B cell (primary cell): ENCODE measurements at regions not wholly inside any gene's neighbourhood (a gene's known extent, or its start where the extent isn't known, plus 50 kb on each side); places are given as distances from the start of the nearest gene placed in this dataset.

ENCODE experiments used
- ATAC-seq: fragments of 200-7000 bp; cut with Tn5 transposase; one replicate; pipeline ENCODE4 v1.10.0; 2021; ENCODE audit warnings: low read depth, mild to moderate bottlenecking, moderate number of reproducible peaks, moderate library complexity
- CTCF ChIA-PET: fragments of 350-600 bp; sonication (Branson Sonifier 250); formaldehyde crosslinking; loops from one replicate; lab custom pipeline; 2021; ENCODE audit warnings: antibody characterized with exemption, inconsistent platforms; lab: Charles Lee
- POLR2A ChIA-PET: fragments of 350-600 bp; sonication (Branson Sonifier 250); formaldehyde crosslinking; loops from one replicate; lab custom pipeline; 2021; ENCODE audit warnings: antibody characterized with exemption; lab: Charles Lee
- DNase-seq: peaks from one replicate; pipeline ENCODE4 v3.0.0; 2013
- H2AFZ ChIP-seq: 2 replicates; pipeline ENCODE4 v1.6.1; 2012; ENCODE audit warnings: mild to moderate bottlenecking, low read depth, low read length; ENCODE audit not compliant: insufficient read depth, poor library complexity, severe bottlenecking
- H3K27ac ChIP-seq, 2 donors: 1 replicate in 1 of 2; 2 replicates in 1 of 2; pipeline ENCODE4 v1.5.1; 2012 to 2013; ENCODE audit warnings: low read length in 2 of 2, mild to moderate bottlenecking in 2 of 2, moderate library complexity in 1 of 2
- H3K27me3 ChIP-seq, 4 experiments: fragments of 200-600 bp in 1 of 4; sonication (generic) in 1 of 4; replicated peaks in 1 of 4; 1 replicate in 2 of 4; 2 replicates in 2 of 4; pipeline versions ENCODE4 v1.6.1 to v1.7.0; 2013 to 2016; ENCODE audit warnings: low read length in 3 of 4, mild to moderate bottlenecking in 2 of 4, mixed read lengths in 1 of 4, moderate library complexity in 1 of 4; ENCODE audit not compliant: insufficient read depth in 4 of 4, control insufficient read depth in 3 of 4; ENCODE audit errors: control extremely low read depth in 1 of 4
- H3K36me3 ChIP-seq, 2 experiments: replicated peaks in 1 of 2; 1 replicate in 1 of 2; 2 replicates in 1 of 2; pipeline versions ENCODE4 v1.6.1 to v1.7.1; 2013; ENCODE audit warnings: low read length in 1 of 2; ENCODE audit not compliant: insufficient read depth in 2 of 2, control insufficient read depth in 1 of 2; ENCODE audit errors: control extremely low read depth in 1 of 2, extremely low read depth in 1 of 2
- H3K4me1 ChIP-seq, 2 donors: fragments of 200-600 bp in 1 of 2; sonication (generic) in 1 of 2; 1 replicate in 1 of 2; 2 replicates in 1 of 2; pipeline versions ENCODE4 v1.5.1 to v1.6.1; 2013 to 2017; ENCODE audit warnings: low read length in 2 of 2; ENCODE audit not compliant: control insufficient read depth in 2 of 2, insufficient read depth in 2 of 2
- H3K4me2 ChIP-seq: replicated peaks from 2 replicates; pipeline ENCODE3; 2012; ENCODE audit warnings: mild to moderate bottlenecking, low read depth, low read length; ENCODE audit not compliant: poor library complexity, severe bottlenecking
- H3K4me3 ChIP-seq, 5 experiments: fragments of 200-600 bp in 1 of 5; sonication (generic) in 1 of 5; 1 replicate in 3 of 5; 2 replicates in 2 of 5; pipeline versions ENCODE4 v1.5.1 to v1.7.0; 2011 to 2016; ENCODE audit warnings: low read length in 4 of 5, mild to moderate bottlenecking in 4 of 5, low read depth in 2 of 5, control low read depth in 1 of 5, moderate library complexity in 1 of 5; ENCODE audit not compliant: insufficient read depth in 1 of 5; ENCODE audit errors: control extremely low read depth in 1 of 5, extremely low read depth in 1 of 5
- H3K79me2 ChIP-seq: fragments of 200-600 bp; sonication (generic); one replicate; pipeline ENCODE4 v1.6.0; 2016; ENCODE audit warnings: low read length; ENCODE audit not compliant: control insufficient read depth, insufficient read depth
- H3K9ac ChIP-seq: fragments of 200-600 bp; sonication (generic); 2 replicates; pipeline ENCODE4 v1.6.1; 2017; ENCODE audit warnings: mild to moderate bottlenecking, low read length, moderate library complexity
- H3K9me3 ChIP-seq, 3 donors: one replicate each; pipeline versions ENCODE4 v1.6.1 to v1.7.1; 2013; ENCODE audit warnings: low read length in 2 of 3; ENCODE audit not compliant: control insufficient read depth in 2 of 3, insufficient read depth in 1 of 3; ENCODE audit errors: control extremely low read depth in 1 of 3
- H4K20me1 ChIP-seq: 2 replicates; pipeline ENCODE4 v1.6.0; 2012; ENCODE audit warnings: mild to moderate bottlenecking, low read length; ENCODE audit not compliant: insufficient read depth, control insufficient read depth, poor library complexity, severe bottlenecking
- H3K27ac Mint-ChIP-seq: one replicate; pipeline ENCODE4 v1.8.0; 2021; ENCODE audit warnings: mixed read lengths
- H3K27me3 Mint-ChIP-seq: one replicate; pipeline ENCODE4 v1.8.0; 2021; ENCODE audit warnings: mixed read lengths
- H3K4me1 Mint-ChIP-seq: one replicate; pipeline ENCODE4 v1.8.0; 2021; ENCODE audit warnings: mixed read lengths
- H3K4me3 Mint-ChIP-seq: one replicate; pipeline ENCODE4 v1.8.0; 2021; ENCODE audit warnings: mixed read lengths
- H3K9me3 Mint-ChIP-seq: one replicate; pipeline ENCODE4 v1.8.0; 2022; ENCODE audit warnings: mixed read lengths; ENCODE audit not compliant: insufficient read depth
- EZH2 ChIP-seq: IDR thresholded peaks from 2 replicates; pipeline ENCODE4 v1.6.1; 2012; ENCODE audit warnings: borderline replicate concordance, low read depth, mild to moderate bottlenecking, moderate library complexity, low read length; ENCODE audit not compliant: insufficient read depth, poor library complexity, severe bottlenecking
- WGBS: methylation state at CpG from one replicate; pipeline ENCODE4 v1.1.5; 2013; ENCODE audit warnings: missing lambda C conversion rate; ENCODE audit not compliant: insufficient coverage; 5-methylcytosine and 5-hydroxymethylcytosine counted together
- intact Hi-C: fragments of 100-400 bp; cut with micrococcal nuclease; formaldehyde crosslinking; loops from one replicate; pipeline ENCODE4 v1.10.0; 2022
- TF ChIP-seq, protein P1 (sequence below): fragments of 200-600 bp; IDR thresholded peaks from one replicate; pipeline ENCODE4 v1.8.0; 2022; ENCODE audit warnings: antibody characterized with exemption, mild to moderate bottlenecking

DNA sequence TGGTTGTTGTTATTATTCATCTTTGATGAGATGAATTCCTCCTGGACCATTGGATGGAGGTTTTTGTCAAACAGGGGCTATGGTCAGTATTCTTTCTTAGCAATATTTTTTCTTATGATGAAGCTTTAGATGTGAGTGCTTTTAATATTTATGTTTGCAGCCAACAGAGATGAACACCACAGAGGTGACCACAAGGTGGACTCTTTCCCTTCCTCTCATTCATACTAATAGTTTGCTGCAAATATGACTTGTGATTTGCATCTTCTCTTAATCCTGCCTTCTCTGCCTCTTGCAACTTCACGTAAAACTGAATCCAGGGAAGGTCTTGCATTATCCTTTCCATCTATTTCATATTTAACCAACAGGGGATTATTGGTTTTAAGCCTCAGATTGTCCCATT, 473.1 kb upstream of the UBE2E2 start:
- 40% methylated on average over 1 of the region's 1 CpG for WGBS
- Mint-ChIP-seq H3K27me3 (no peaks in the 10 kb centered on the region), H3K4me3 (no peak overlapping the region), H3K27ac (no peak overlapping the region), H3K9me3 (no peaks in the 10 kb centered on the region), H3K4me1 (no peaks in the 10 kb centered on the region)
- Histone ChIP-seq H3K9ac (no peak overlapping the region), H3K27ac (no peak overlapping the region), H3K4me3 (no peak overlapping the region), H3K4me1 (no peaks in the 10 kb centered on the region), H3K4me2 (no peak overlapping the region), H3K9me3 (no peaks in the 10 kb centered on the region), H3K79me2 (no peaks in the 10 kb centered on the region), H3K36me3 (no peaks in the 10 kb centered on the region), H2AFZ (no peak overlapping the region), H4K20me1 (no peaks in the 10 kb centered on the region), H3K27me3 (no peaks in the 10 kb centered on the region)
- no peak for DNase-seq
- CTCF ChIA-PET = no interaction called here
- intact Hi-C loops = no loop called here
- no peak for ATAC-seq
- TF ChIP-seq, protein P1, sequence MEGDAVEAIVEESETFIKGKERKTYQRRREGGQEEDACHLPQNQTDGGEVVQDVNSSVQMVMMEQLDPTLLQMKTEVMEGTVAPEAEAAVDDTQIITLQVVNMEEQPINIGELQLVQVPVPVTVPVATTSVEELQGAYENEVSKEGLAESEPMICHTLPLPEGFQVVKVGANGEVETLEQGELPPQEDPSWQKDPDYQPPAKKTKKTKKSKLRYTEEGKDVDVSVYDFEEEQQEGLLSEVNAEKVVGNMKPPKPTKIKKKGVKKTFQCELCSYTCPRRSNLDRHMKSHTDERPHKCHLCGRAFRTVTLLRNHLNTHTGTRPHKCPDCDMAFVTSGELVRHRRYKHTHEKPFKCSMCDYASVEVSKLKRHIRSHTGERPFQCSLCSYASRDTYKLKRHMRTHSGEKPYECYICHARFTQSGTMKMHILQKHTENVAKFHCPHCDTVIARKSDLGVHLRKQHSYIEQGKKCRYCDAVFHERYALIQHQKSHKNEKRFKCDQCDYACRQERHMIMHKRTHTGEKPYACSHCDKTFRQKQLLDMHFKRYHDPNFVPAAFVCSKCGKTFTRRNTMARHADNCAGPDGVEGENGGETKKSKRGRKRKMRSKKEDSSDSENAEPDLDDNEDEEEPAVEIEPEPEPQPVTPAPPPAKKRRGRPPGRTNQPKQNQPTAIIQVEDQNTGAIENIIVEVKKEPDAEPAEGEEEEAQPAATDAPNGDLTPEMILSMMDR = no peak
- TF ChIP-seq EZH2 = no peak
- POLR2A ChIA-PET = no interaction called here

DNA sequence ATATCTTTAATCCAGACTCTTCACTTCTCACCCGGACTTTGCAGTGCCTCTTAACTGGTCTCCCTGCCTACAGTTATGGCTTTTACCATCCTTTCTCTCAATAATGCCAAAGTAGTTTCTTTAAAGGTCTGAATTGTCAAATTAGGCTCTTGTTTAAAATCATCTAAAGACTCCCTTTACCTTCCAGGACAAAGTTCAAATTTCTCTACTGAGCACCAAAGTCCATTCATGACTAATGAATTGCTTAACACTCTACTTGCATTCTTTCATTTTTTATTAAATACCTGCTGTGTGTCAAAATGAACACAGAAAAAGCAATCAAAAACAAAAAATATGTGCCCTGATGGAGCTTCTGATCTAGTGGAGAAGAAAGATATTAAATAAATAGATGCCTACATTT, 472.4 kb upstream of the UBE2E2 start:
- H3K27ac Mint-ChIP-seq = no peak overlapping the region
- Histone ChIP-seq H3K27ac (no peak overlapping the region), H3K4me1 (no peaks in the 10 kb centered on the region), H2AFZ (no peak overlapping the region), H3K79me2 (no peaks in the 10 kb centered on the region), H3K27me3 (no peaks in the 10 kb centered on the region), H3K9me3 (no peaks in the 10 kb centered on the region), H3K4me2 (no peak overlapping the region), H3K9ac (no peak overlapping the region), H3K4me3 (no peak overlapping the region), H3K36me3 (no peaks in the 10 kb centered on the region), H4K20me1 (no peaks in the 10 kb centered on the region)
- no peak for ATAC-seq
- ChIA-PET CTCF (no interaction called here), POLR2A (no interaction called here)
- H3K4me1 Mint-ChIP-seq = no peaks in the 10 kb centered on the region
- H3K4me3 Mint-ChIP-seq = no peak overlapping the region
- no peak for TF ChIP-seq EZH2
- TF ChIP-seq, protein P1 = no peak
- intact Hi-C loops = no loop called here
- H3K9me3 Mint-ChIP-seq = no peaks in the 10 kb centered on the region
- DNase-seq = no peak
- no peaks in the 10 kb centered on the region for H3K27me3 Mint-ChIP-seq
- 100% methylated on average over 1 of the region's 1 CpG for WGBS
